IMR-90 (cell line): ENCODE measurements at regions not wholly inside any gene's neighbourhood (a gene's known extent, or its start where the extent isn't known, plus 50 kb on each side); places are given as distances from the start of the nearest gene placed in this dataset.

ENCODE experiments used
- ATAC-seq: fragments of 200-7000 bp; cut with Tn5 transposase; 2 replicates; pipeline ENCODE4 v1.9.1; 2020; ENCODE audit warnings: low read depth, mild to moderate bottlenecking, moderate library complexity
- BruUV-seq: library from RNA; stranded (reverse); fragments of 400-500 nt; replicated peaks from 2 replicates; lab custom pipeline; 2021; lab: Mats Ljungman, UMichigan
- CTCF ChIA-PET: fragments of 300-600 bp; formaldehyde crosslinking; extraction: SDS; loops from one replicate; lab custom pipeline; 2021; ENCODE audit warnings: antibody characterized with exemption; lab: Yijun Ruan, JAX
- POLR2A ChIA-PET: fragments of 300-600 bp; sonication (Branson Sonifier 250); formaldehyde crosslinking; loops from one replicate; lab custom pipeline; 2022; ENCODE audit warnings: antibody characterized with exemption; ENCODE audit not compliant: unreplicated experiment; lab: Charles Lee
- DNase-seq: peaks from one replicate; pipeline ENCODE4 v3.0.0; 2013
- H2AFZ ChIP-seq: replicated peaks from 2 replicates; pipeline ENCODE3; 2013; ENCODE audit warnings: low read length, mild to moderate bottlenecking; ENCODE audit not compliant: poor library complexity
- H2AK5ac ChIP-seq: 2 replicates; pipeline ENCODE4 v1.6.1; 2013; ENCODE audit warnings: low read depth, low read length, inconsistent platforms
- H2AK9ac ChIP-seq: replicated peaks from 2 replicates; pipeline ENCODE3; 2013; ENCODE audit warnings: mild to moderate bottlenecking, low read depth, low read length, moderate library complexity; ENCODE audit not compliant: poor library complexity
- H2BK120ac ChIP-seq: 2 replicates; pipeline ENCODE4 v1.6.1; 2013; ENCODE audit warnings: low read depth, low read length, inconsistent platforms
- H2BK15ac ChIP-seq: 3 replicates; pipeline ENCODE4 v1.6.1; 2013; ENCODE audit warnings: low read depth, low read length, inconsistent platforms
- H2BK20ac ChIP-seq: 2 replicates; pipeline ENCODE4 v1.6.1; 2013; ENCODE audit warnings: low read depth, mild to moderate bottlenecking, inconsistent platforms, low read length, moderate library complexity
- H2BK5ac ChIP-seq: 2 replicates; pipeline ENCODE4 v1.6.1; 2013; ENCODE audit warnings: mild to moderate bottlenecking, low read depth, low read length, inconsistent platforms; ENCODE audit not compliant: poor library complexity, severe bottlenecking
- H3K14ac ChIP-seq: replicated peaks from 2 replicates; pipeline ENCODE4 v1.6.1; 2013; ENCODE audit warnings: low read depth, low read length, inconsistent platforms
- H3K18ac ChIP-seq: 2 replicates; pipeline ENCODE4 v1.6.1; 2013; ENCODE audit warnings: low read depth, low read length, control low read depth
- H3K23ac ChIP-seq: 2 replicates; pipeline ENCODE4 v1.6.1; 2013; ENCODE audit warnings: low read depth, low read length, inconsistent platforms
- H3K27ac ChIP-seq: 2 replicates; pipeline ENCODE4 v1.5.1; 2013; ENCODE audit warnings: mild to moderate bottlenecking, control low read depth, low read length; ENCODE audit not compliant: insufficient read depth
- H3K27me3 ChIP-seq: 2 replicates; pipeline ENCODE4 v1.6.1; 2013; ENCODE audit warnings: low read length; ENCODE audit not compliant: control insufficient read depth, insufficient read depth
- H3K36me3 ChIP-seq: 2 replicates; pipeline ENCODE4 v1.6.1; 2013; ENCODE audit warnings: low read length, mixed read lengths; ENCODE audit not compliant: control insufficient read depth, insufficient read depth
- H3K4ac ChIP-seq: 2 replicates; pipeline ENCODE4 v1.6.1; 2013; ENCODE audit warnings: low read depth, low read length, inconsistent platforms
- H3K4me1 ChIP-seq: 2 replicates; pipeline ENCODE4 v1.6.1; 2013; ENCODE audit warnings: low read length, mixed read lengths; ENCODE audit not compliant: control insufficient read depth, insufficient read depth
- H3K4me2 ChIP-seq: 2 replicates; pipeline ENCODE4 v1.6.1; 2013; ENCODE audit warnings: low read depth, mild to moderate bottlenecking, control low read depth, low read length, moderate library complexity
- H3K4me3 ChIP-seq: 2 replicates; pipeline ENCODE4 v1.5.1; 2013; ENCODE audit warnings: low read depth, mild to moderate bottlenecking, control low read depth, low read length, moderate library complexity; ENCODE audit not compliant: insufficient read depth
- H3K56ac ChIP-seq: 2 replicates; pipeline ENCODE4 v1.6.1; 2013; ENCODE audit warnings: low read length, inconsistent platforms; ENCODE audit not compliant: insufficient read depth; ENCODE audit errors: extremely low read depth
- H3K79me1 ChIP-seq, 2 experiments: 2 replicates each; pipeline ENCODE4 v1.6.1; 2013; ENCODE audit warnings: low read length in 2 of 2, inconsistent platforms in 1 of 2, low read depth in 1 of 2
- H3K9ac ChIP-seq: 2 replicates; pipeline ENCODE4 v1.6.1; 2013; ENCODE audit warnings: low read depth, low read length, control low read depth
- H3K9me1 ChIP-seq: 2 replicates; pipeline ENCODE4 v1.6.1; 2013; ENCODE audit warnings: low read length, inconsistent platforms; ENCODE audit not compliant: insufficient read depth
- H3K9me3 ChIP-seq: 2 replicates; pipeline ENCODE4 v1.6.1; 2013; ENCODE audit warnings: low read length; ENCODE audit not compliant: control insufficient read depth, insufficient read depth
- H4K20me1 ChIP-seq: 2 replicates; pipeline ENCODE4 v1.6.1; 2013; ENCODE audit warnings: low read length, inconsistent platforms; ENCODE audit not compliant: insufficient read depth
- H4K5ac ChIP-seq: 2 replicates; pipeline ENCODE4 v1.6.1; 2013; ENCODE audit warnings: mild to moderate bottlenecking, low read depth, low read length, control low read depth
- H4K8ac ChIP-seq, 2 experiments: 2 replicates each; pipeline ENCODE4 v1.6.1; 2013; ENCODE audit warnings: low read depth in 2 of 2, low read length in 2 of 2, control low read depth in 1 of 2, inconsistent platforms in 1 of 2
- H4K91ac ChIP-seq: 2 replicates; pipeline ENCODE4 v1.6.1; 2013; ENCODE audit warnings: low read depth, low read length, inconsistent platforms; ENCODE audit not compliant: insufficient read depth
- MAZ ChIP-seq: IDR thresholded peaks from 2 replicates; pipeline ENCODE4 v1.6.1; 2012; ENCODE audit warnings: low read depth, mild to moderate bottlenecking, low read length, improper control_type of control experiment, moderate library complexity, borderline replicate concordance
- WGBS, 2 experiments: methylation state at CpG; one replicate each; pipeline versions ENCODE4 v1.1.5 to v1.1.7; 2013; ENCODE audit warnings: missing lambda C conversion rate in 2 of 2; ENCODE audit not compliant: insufficient read length in 1 of 2; ENCODE audit errors: extremely low coverage in 2 of 2; 5-methylcytosine and 5-hydroxymethylcytosine counted together
- dilution Hi-C: fragments of 300-500 bp; cut with HindIII; formaldehyde crosslinking; loops from one replicate; pipeline ENCODE4 v1.14.3; 2018; ENCODE audit warnings: low sequenced_read_pairs; ENCODE audit not compliant: unreplicated experiment
- in situ Hi-C: fragments of 300-500 bp; cut with MboI; formaldehyde crosslinking; loops from 3 replicates; pipeline ENCODE4 v1.14.3; 2019; ENCODE audit warnings: low sequenced_read_pairs, inconsistent platforms, mixed read lengths
- intact Hi-C: fragments of 100-400 bp; cut with micrococcal nuclease; formaldehyde crosslinking; loops from 2 replicates; pipeline ENCODE4 v1.10.0; 2022

- ATAC-seq, result no peak
- intact Hi-C loops, result no loop called here
- no CpG with 5 or more reads among the region's 4 CpGs for WGBS, 2 experiments
Measured at GRCh38 chr21:41576013-41576615, 68.2 kb upstream of the TMPRSS2 start.

More at GRCh38 chr21:41576013-41576615, 68.2 kb upstream of the TMPRSS2 start:
- Histone ChIP-seq H2AK9ac (no peak overlapping the region), H2AFZ (no peak overlapping the region), H3K9me1 (no peaks in the 10 kb centered on the region), H2BK15ac (no peak overlapping the region), H4K5ac (no peak overlapping the region), H3K23ac (no peak overlapping the region), H4K91ac (no peak overlapping the region), H4K20me1 (no peaks in the 10 kb centered on the region), H3K27me3 (no peaks in the 10 kb centered on the region; the same call in 1 of the 2 replicates), H2BK20ac (no peak overlapping the region), H3K9ac (no peak overlapping the region), H3K56ac (no peak overlapping the region), H3K4me2 (no peak overlapping the region), H2AK5ac (no peak overlapping the region), H3K36me3 (no peaks in the 10 kb centered on the region), H2BK5ac (no peak overlapping the region), H3K4ac (no peak overlapping the region), H3K4me3 (no peak overlapping the region), H3K18ac (no peak overlapping the region), H3K4me1 (no peaks in the 10 kb centered on the region), H3K79me1 (no peaks in the 10 kb centered on the region), H4K8ac (no peak overlapping the region), H3K9me3 (peaks cover 5% of the 10 kb centered on the region; the same call in 1 of the 2 replicates), H2BK120ac (no peak overlapping the region), H3K14ac (no peak overlapping the region), H3K27ac (no peak overlapping the region)
- CTCF ChIA-PET, result interaction anchor here (0.6 to 0.7 kb wide), 2 partner anchors 194 to 249 kb away, joined by 3 to 5 read pairs; no protein-coding TSS in a partner anchor
- no TSS peak for BruUV-seq
- no peak for DNase-seq
- in situ Hi-C loops, result no loop called here
- TF ChIP-seq MAZ, result no peak
- POLR2A ChIA-PET, result no interaction called here
- dilution Hi-C loops, result no loop called here
